Glomerular endothelial cell (primary cell): ENCODE measurements at regions not wholly inside any gene's neighbourhood (a gene's known extent, or its start where the extent isn't known, plus 50 kb on each side); places are given as distances from the start of the nearest gene placed in this dataset.
"Not testable (repeated sequence)": the region's sequence is repeated elsewhere in the genome, so short reads cannot be mapped to it uniquely, and the experiment has no call there.

ENCODE experiments used
- DNase-seq: peaks from one replicate; pipeline ENCODE4 v3.0.0-alpha.2; 2011; ENCODE audit warnings: low read depth, low spot score; ENCODE audit errors: extremely low read depth

GRCh38 chr1:73327180-73327793 is 870.7 kb downstream of the LRRIQ3 start:
- DNase-seq = no peak

GRCh38 chr1:73326663-73327062 is 871.3 kb downstream of the LRRIQ3 start:
- DNase-seq = no peak

GRCh38 chr1:73310797-73311381 is 887.1 kb downstream of the LRRIQ3 start:
- DNase-seq = no peak

DNA sequence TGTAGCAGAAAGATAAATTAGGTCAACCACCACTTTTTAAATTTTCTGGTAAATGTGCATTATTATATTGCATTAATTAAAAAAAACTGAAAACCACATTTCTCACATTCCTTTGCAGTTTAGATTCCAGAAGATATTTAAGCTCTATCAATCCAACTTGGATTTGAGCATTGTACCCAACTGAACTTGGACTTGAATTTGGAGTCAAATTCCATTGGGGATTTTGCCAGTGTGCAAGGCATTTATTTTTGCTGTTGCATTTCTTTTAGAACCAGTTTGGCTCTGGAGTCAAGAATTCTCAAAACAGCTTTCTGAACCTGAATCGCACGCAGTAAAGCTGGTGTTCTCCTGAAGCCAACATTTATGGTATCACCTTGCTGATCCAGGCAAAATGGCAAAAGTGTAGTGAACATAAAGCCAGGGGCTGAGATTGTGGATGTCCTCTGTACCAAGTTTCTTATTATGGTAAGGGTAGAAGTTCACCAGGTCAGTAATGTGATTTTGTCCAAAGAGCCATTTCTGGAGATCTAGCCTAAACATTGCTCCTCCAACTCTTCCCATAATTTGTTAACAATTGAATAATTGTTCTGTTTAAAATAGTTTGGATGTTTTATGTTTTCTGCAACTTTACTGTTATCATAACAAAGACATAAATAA is 890.9 kb downstream of the LRRIQ3 start:
- DNase-seq = no peak

- DNase-seq = no peak
Measured at GRCh38 chr1:73273886-73274285, 924.1 kb downstream of the LRRIQ3 start.

- not testable (repeated sequence) for DNase-seq
Measured at GRCh38 chr1:73245196-73245595, 952.8 kb downstream of the LRRIQ3 start.

- DNase-seq = no peak
Measured at GRCh38 chr1:73218995-73219546, 936.7 kb upstream of the NEGR1 start.

DNA sequence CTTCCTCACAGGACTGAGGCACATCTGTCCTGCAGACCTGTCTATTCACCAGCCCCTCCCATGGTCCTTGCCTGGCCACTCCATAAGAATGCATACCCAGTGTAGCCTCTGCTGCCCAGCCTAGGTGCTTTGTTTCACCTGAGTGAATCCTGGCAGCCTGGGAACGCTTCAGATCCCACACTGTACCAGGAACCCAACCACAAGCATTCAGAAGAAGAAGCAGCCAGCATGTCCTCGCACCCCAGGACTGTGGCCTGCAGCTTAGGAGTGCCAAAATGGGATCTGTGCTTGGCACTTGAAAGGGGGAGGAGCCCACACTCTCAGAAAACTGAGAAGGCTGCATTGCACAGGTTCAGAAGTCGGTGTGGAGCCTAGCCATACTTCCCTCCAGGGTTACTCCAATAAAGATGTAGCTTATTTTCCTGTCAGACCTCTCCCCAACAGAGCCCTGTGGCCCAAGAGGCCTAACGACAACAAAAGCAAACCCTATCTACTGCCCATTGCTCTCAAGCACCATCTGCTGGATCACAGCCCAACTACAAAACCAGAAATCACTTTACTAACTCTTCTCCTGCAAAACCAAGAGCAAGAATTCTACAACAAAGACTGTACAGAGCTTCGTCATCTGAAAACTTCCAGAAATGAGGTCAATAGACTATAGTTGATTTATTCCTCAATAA is 923.1 kb upstream of the NEGR1 start:
- DNase-seq = no peak

GRCh38 chr1:73197972-73198371 is 915.6 kb upstream of the NEGR1 start:
- no peak for DNase-seq

DNA sequence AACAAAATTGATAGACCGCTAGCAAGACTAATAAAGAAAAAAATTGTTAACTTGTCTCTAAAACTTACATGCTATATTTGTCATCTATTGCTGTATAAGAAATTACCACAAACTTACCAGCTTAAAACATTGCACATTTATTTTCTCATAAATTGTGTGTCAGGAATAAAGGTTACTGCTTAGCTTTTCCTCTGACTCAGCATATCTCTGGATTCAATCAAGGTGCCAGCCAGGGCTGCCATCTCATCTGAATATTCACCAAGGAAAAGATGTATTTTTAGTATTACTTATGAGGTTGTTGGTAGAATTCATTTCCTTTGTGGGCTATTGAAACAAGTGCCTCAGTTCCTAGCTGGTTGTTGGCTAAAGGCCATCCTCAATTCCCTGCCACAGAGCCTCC is 912.6 kb upstream of the NEGR1 start:
- no peak for DNase-seq

DNA sequence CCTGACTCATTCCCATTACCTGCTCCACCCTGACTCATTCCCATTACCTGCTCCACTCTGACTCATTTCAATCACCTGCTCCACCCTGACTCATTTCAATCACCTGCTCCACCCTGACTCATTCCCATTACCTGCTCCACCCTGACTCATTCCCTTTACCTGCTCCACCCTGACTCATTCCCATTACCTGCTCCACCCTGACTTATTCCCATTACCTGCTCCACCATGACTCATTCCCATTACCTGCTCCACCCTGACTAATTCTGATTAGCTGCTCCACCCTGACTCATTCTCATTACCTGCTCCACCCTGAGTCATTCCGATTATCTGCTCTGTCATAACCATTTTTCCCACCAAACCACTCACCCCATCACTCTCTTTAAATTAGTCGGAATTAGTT is 901.2 kb upstream of the NEGR1 start:
- not testable (repeated sequence) for DNase-seq

DNA sequence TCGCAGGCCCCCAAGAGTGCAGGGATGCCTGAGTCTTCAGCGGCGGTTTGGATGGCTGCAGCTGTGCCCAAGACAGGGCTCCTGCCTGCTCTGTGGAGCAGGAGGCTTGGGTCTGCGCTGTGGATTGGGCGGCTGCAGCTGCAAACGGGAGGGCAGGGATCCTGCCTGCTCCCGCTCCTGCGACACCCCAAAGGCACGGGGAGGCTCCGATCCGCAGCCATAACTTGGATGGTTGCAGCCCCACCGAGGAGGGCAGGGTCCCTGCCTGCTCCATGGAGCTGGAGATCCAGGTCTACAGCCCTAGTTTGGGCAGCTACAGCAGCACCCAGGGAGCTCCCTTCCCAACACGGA is 898.8 kb upstream of the NEGR1 start:
- no peak for DNase-seq

DNA sequence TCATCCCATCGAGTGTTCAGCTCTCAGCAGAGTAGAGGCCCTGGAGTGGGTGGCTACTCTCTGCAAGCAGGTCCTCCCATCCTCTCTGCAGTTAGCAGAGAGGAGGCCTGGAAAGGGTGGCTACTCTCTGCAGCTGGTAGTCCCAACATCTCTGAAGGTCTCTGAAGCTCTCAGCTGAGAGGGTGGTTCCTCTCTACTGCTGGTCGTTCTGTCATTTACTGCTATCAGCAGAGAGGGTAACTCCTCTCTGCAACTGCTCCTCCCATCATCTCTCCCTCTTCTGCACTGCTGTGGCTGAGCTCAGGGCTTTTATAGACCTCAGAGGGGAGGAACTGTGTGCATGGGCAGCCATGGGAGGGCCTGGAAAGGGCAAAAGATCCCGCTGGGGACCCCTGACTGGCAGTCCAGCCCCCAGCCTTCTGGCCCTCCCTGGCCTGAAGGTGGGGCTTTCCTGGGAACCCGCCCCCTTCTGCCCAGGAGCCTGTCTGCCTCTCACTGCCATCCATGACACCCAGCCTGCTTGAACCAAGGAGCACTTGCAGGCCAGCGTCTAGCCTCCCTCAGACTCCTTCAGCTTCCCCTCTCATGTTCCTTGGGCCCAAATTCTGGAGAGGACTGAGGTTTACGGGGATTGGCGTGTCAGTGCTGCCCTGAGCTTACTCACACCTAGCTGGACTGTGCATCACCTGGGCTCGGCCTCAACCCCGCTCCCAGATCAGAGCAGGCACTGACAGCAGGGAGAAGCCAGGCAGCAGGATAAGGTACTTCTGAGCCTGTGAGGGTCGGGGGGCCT is 898.3 kb upstream of the NEGR1 start:
- no peak for DNase-seq

- no peak for DNase-seq
Measured at GRCh38 chr1:73176902-73177301, 894.6 kb upstream of the NEGR1 start.

GRCh38 chr1:73167009-73167657 is 884.8 kb upstream of the NEGR1 start:
- no peak for DNase-seq

- no peak for DNase-seq
Measured at GRCh38 chr1:73162564-73162963, 880.2 kb upstream of the NEGR1 start.

DNA sequence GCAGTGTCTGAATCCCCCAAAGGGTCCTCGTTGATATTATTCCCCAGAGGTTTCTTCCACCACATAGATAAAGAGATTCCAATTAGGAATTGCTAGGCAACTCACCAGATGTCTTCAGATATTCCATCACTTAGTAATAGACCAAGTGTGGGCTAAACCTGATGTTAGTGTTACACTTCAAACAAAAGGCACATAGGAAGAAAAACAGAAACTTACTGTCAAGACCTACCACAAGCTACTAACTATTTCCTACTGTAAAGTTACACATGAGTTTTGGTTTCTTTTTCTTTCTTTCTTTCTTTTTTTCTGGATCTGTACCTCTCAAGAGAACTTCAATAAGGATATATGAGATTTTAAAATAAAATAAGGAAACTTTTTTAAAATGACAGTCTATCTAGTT is 879.1 kb upstream of the NEGR1 start:
- no peak for DNase-seq

- no peak for DNase-seq
Measured at GRCh38 chr1:73160759-73161158, 878.4 kb upstream of the NEGR1 start.

DNA sequence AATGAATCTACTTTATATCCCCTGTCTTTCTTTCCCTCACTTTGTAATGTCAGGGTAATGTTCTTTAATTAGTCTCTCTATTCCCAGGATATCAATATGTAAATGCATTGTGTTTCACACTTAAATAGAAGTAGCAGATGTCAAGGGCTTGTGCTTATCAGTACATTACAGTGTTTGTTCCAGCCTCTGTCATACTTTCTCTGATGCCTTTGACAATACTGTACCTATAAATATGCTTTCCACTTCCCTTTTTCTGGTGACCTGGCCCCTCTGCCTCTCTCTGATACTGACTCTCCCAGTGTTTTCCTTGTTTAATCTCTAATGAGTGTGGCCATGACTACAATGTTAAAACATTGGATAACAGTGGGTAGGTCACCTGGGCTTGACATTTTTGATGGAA is 862.0 kb upstream of the NEGR1 start:
- no peak for DNase-seq

GRCh38 chr1:73136975-73137374 is 854.6 kb upstream of the NEGR1 start:
- DNase-seq = no peak
